WTC11 (cell line): ENCODE measurements at regions not wholly inside any gene's neighbourhood (a gene's known extent, or its start where the extent isn't known, plus 50 kb on each side); places are given as distances from the start of the nearest gene placed in this dataset.

Experiments used
- ATAC-seq: fragments of 200-7000 bp; cut with Tn5 transposase; 2 replicates; pipeline ENCODE4 v1.10.0; 2021; ENCODE audit warnings: mild to moderate bottlenecking, moderate library complexity
- CTCF ChIA-PET: fragments of 300-600 bp; sonication (Branson Sonifier 250); formaldehyde crosslinking; loops from one replicate; lab custom pipeline; 2021; ENCODE audit warnings: antibody characterized with exemption; lab: Charles Lee
- POLR2A ChIA-PET: fragments of 350-600 bp; sonication (Branson Sonifier 250); formaldehyde crosslinking; loops from one replicate; lab custom pipeline; 2021; ENCODE audit warnings: antibody characterized with exemption; lab: Charles Lee
- DNase-seq: peaks from one replicate; pipeline ENCODE4 v3.0.0; 2021; ENCODE audit warnings: low spot score
- H3K27ac Mint-ChIP-seq: 2 replicates; pipeline ENCODE4 v1.8.0; 2021; ENCODE audit warnings: mixed read lengths
- H3K27me3 Mint-ChIP-seq: 2 replicates; pipeline ENCODE4 v1.8.0; 2021; ENCODE audit warnings: low read depth, mild to moderate bottlenecking, moderate library complexity, mixed read lengths
- H3K36me3 Mint-ChIP-seq: 2 replicates; pipeline ENCODE4 v1.8.0; 2021; ENCODE audit warnings: mixed read lengths
- H3K4me1 Mint-ChIP-seq: 2 replicates; pipeline ENCODE4 v1.8.0; 2022; ENCODE audit warnings: mixed read lengths
- H3K4me3 Mint-ChIP-seq: 2 replicates; pipeline ENCODE4 v1.8.0; 2021; ENCODE audit warnings: mild to moderate bottlenecking, moderate library complexity, mixed read lengths
- H3K9me3 Mint-ChIP-seq: 2 replicates; pipeline ENCODE4 v1.8.0; 2021; ENCODE audit warnings: mixed read lengths
- ELF4 ChIP-seq: sonication (generic); formaldehyde crosslinking; IDR thresholded peaks from 2 replicates; pipeline ENCODE4 v1.8.1; 2022; ENCODE audit warnings: low read depth, mild to moderate bottlenecking, moderate library complexity, missing genetic modification reagents
- EMX1 ChIP-seq: fragments of 250-450 bp; sonication (Bioruptor Pico); IDR thresholded peaks from 2 replicates; pipeline ENCODE4 v1.8.0; 2021; ENCODE audit warnings: mild to moderate bottlenecking
- GRHL2 ChIP-seq: fragments of 250-450 bp; sonication (Bioruptor Pico); IDR thresholded peaks from 2 replicates; pipeline ENCODE4 v1.8.0; 2022; ENCODE audit warnings: mild to moderate bottlenecking, moderate library complexity; ENCODE audit not compliant: insufficient replicate concordance, severe bottlenecking
- GTF2I ChIP-seq: fragments of 250-450 bp; sonication (Bioruptor Pico); conservative IDR thresholded peaks from 2 replicates; pipeline ENCODE4 v1.4.0; 2021; ENCODE audit warnings: mild to moderate bottlenecking
- HMGA2 ChIP-seq: fragments of 250-450 bp; sonication (Bioruptor Pico); IDR thresholded peaks from 2 replicates; pipeline ENCODE4 v1.4.0; 2021; ENCODE audit warnings: mild to moderate bottlenecking, moderate library complexity
- IRF2 ChIP-seq: sonication (generic); formaldehyde crosslinking; IDR thresholded peaks from 2 replicates; pipeline ENCODE4 v1.8.0; 2022; ENCODE audit warnings: low read depth, missing genetic modification reagents, borderline replicate concordance
- NR3C1 ChIP-seq: sonication (generic); formaldehyde crosslinking; conservative IDR thresholded peaks from 2 replicates; pipeline ENCODE4 v1.8.1; 2023; ENCODE audit warnings: low read depth, mild to moderate bottlenecking, missing genetic modification reagents
- RORB ChIP-seq: fragments of 250-450 bp; sonication (Bioruptor Pico); IDR thresholded peaks from 2 replicates; pipeline ENCODE4 v1.9.0; 2021; ENCODE audit warnings: mild to moderate bottlenecking
- SMAD3 ChIP-seq: sonication (generic); formaldehyde crosslinking; IDR thresholded peaks from 2 replicates; pipeline ENCODE4 v1.8.0; 2022; ENCODE audit warnings: missing genetic modification reagents, mild to moderate bottlenecking, borderline replicate concordance
- SOX15 ChIP-seq: fragments of 250-450 bp; sonication (Bioruptor Pico); IDR thresholded peaks from 2 replicates; pipeline ENCODE4 v1.9.0; 2021; ENCODE audit warnings: mild to moderate bottlenecking
- ZNF423 ChIP-seq: fragments of 250-450 bp; sonication (Bioruptor Pico); IDR thresholded peaks from 2 replicates; pipeline ENCODE4 v2.1.2; 2022; ENCODE audit warnings: mild to moderate bottlenecking, moderate library complexity
- TF ChIP-seq, protein P1 (sequence below): sonication (generic); formaldehyde crosslinking; IDR thresholded peaks from 2 replicates; pipeline ENCODE4 v1.8.1; 2023; ENCODE audit warnings: mild to moderate bottlenecking, missing genetic modification reagents
- TF ChIP-seq, protein P2 (sequence below): sonication (generic); formaldehyde crosslinking; IDR thresholded peaks from 2 replicates; pipeline ENCODE4 v1.8.1; 2022; ENCODE audit warnings: mild to moderate bottlenecking, missing genetic modification reagents, moderate library complexity, borderline replicate concordance
- TF ChIP-seq, protein P3 (sequence below): fragments of 250-450 bp; sonication (Bioruptor Pico); IDR thresholded peaks from 2 replicates; pipeline ENCODE4 v1.9.0; 2021; ENCODE audit warnings: moderate library complexity, mild to moderate bottlenecking, inconsistent platforms, borderline replicate concordance
- TF ChIP-seq, protein P4 (sequence below): sonication (generic); formaldehyde crosslinking; IDR thresholded peaks from 2 replicates; pipeline ENCODE4 v1.8.1; 2023; ENCODE audit warnings: mild to moderate bottlenecking, missing genetic modification reagents, borderline replicate concordance
- TF ChIP-seq, protein P5 (sequence below): sonication (generic); formaldehyde crosslinking; IDR thresholded peaks from 2 replicates; pipeline ENCODE4 v1.8.1; 2023; ENCODE audit warnings: mild to moderate bottlenecking, missing genetic modification reagents, moderate library complexity
- TF ChIP-seq, protein P6 (sequence below): sonication (generic); formaldehyde crosslinking; IDR thresholded peaks from 2 replicates; pipeline ENCODE4 v1.8.1; 2023; ENCODE audit warnings: mild to moderate bottlenecking, missing genetic modification reagents, moderate library complexity

DNA sequence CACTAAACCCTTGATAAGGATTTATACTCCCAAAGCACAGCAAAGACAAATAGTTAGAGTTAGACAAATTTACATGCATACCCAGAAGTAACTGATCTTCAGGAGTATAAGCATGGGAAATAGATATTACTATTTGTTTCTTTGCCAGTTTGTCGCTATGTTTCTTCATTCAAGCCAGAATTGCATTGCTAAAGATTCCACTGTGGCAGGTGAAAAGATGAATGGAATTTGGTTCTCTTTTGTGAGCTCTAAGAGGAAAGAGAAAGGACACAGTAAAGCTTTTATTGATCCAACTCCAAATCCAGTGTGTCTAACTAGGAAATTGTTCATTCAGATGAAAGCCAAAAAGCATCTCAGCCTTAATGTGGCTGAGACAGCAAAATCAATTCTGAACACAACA is 292.3 kb upstream of the SPRY2 start:
- Mint-ChIP-seq H3K9me3 (no peaks in the 10 kb centered on the region), H3K27ac (no peak overlapping the region), H3K36me3 (no peaks in the 10 kb centered on the region), H3K27me3 (no peaks in the 10 kb centered on the region), H3K4me3 (no peak overlapping the region), H3K4me1 (peaks cover 4% of the 10 kb centered on the region; the same call in 1 of the 2 replicates)
- ChIA-PET CTCF (no interaction called here), POLR2A (interaction anchor here (0.6 to 0.7 kb wide), 3 partner anchors 43 to 310 kb away, joined by 3 to 6 read pairs (median 4); no protein-coding TSS in a partner anchor)
- no peak for DNase-seq
- no peak for ATAC-seq
- TF ChIP-seq SMAD3 (CRISPR knock-in tag) (no peak), GRHL2 (CRISPR knock-in tag) (no peak), IRF2 (CRISPR knock-in tag) (no peak), ZNF423 (CRISPR knock-in tag) (no peak), ELF4 (CRISPR knock-in tag) (no peak), EMX1 (CRISPR knock-in tag) (no peak), SOX15 (no peak), RORB (CRISPR knock-in tag) (no peak), NR3C1 (CRISPR knock-in tag) (no peak), GTF2I (CRISPR knock-in tag) (no peak)
- TF ChIP-seq, protein P1, sequence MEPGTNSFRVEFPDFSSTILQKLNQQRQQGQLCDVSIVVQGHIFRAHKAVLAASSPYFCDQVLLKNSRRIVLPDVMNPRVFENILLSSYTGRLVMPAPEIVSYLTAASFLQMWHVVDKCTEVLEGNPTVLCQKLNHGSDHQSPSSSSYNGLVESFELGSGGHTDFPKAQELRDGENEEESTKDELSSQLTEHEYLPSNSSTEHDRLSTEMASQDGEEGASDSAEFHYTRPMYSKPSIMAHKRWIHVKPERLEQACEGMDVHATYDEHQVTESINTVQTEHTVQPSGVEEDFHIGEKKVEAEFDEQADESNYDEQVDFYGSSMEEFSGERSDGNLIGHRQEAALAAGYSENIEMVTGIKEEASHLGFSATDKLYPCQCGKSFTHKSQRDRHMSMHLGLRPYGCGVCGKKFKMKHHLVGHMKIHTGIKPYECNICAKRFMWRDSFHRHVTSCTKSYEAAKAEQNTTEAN (CRISPR knock-in tag) = no peak
- TF ChIP-seq, protein P2, sequence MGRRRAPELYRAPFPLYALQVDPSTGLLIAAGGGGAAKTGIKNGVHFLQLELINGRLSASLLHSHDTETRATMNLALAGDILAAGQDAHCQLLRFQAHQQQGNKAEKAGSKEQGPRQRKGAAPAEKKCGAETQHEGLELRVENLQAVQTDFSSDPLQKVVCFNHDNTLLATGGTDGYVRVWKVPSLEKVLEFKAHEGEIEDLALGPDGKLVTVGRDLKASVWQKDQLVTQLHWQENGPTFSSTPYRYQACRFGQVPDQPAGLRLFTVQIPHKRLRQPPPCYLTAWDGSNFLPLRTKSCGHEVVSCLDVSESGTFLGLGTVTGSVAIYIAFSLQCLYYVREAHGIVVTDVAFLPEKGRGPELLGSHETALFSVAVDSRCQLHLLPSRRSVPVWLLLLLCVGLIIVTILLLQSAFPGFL (CRISPR knock-in tag) = no peak
- TF ChIP-seq, protein P3, sequence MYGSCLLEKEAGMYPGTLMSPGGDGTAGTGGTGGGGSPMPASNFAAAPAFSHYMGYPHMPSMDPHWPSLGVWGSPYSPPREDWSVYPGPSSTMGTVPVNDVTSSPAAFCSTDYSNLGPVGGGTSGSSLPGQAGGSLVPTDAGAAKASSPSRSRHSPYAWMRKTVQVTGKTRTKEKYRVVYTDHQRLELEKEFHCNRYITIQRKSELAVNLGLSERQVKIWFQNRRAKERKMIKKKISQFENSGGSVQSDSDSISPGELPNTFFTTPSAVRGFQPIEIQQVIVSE (CRISPR knock-in tag) = no peak
- TF ChIP-seq, protein P4, sequence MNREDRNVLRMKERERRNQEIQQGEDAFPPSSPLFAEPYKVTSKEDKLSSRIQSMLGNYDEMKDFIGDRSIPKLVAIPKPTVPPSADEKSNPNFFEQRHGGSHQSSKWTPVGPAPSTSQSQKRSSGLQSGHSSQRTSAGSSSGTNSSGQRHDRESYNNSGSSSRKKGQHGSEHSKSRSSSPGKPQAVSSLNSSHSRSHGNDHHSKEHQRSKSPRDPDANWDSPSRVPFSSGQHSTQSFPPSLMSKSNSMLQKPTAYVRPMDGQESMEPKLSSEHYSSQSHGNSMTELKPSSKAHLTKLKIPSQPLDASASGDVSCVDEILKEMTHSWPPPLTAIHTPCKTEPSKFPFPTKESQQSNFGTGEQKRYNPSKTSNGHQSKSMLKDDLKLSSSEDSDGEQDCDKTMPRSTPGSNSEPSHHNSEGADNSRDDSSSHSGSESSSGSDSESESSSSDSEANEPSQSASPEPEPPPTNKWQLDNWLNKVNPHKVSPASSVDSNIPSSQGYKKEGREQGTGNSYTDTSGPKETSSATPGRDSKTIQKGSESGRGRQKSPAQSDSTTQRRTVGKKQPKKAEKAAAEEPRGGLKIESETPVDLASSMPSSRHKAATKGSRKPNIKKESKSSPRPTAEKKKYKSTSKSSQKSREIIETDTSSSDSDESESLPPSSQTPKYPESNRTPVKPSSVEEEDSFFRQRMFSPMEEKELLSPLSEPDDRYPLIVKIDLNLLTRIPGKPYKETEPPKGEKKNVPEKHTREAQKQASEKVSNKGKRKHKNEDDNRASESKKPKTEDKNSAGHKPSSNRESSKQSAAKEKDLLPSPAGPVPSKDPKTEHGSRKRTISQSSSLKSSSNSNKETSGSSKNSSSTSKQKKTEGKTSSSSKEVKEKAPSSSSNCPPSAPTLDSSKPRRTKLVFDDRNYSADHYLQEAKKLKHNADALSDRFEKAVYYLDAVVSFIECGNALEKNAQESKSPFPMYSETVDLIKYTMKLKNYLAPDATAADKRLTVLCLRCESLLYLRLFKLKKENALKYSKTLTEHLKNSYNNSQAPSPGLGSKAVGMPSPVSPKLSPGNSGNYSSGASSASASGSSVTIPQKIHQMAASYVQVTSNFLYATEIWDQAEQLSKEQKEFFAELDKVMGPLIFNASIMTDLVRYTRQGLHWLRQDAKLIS (CRISPR knock-in tag) = no peak

DNA sequence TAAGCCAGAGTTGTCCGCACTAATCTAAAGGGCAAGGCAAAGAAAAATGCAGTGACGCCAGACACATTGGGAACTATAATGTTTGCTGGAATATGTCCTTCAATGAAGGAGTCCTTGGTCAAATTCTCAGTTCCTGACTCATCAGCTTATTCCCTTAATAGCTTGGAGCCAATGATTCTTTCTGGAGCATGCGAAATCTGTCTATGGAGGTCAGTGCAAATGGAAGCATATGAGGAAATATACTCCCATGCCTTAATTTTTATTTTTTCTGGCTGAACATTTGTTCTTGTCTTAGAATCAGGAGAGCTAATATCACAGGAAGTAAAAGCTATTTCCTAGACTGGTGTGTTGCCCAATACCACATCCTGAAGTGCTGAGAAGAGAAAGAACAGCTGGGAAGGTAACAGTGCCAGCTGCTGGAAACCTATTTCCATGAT is 289.8 kb upstream of the SPRY2 start:
- no peaks in the 10 kb centered on the region for H3K27me3 Mint-ChIP-seq
- ChIA-PET CTCF (no interaction called here), POLR2A (no interaction called here)
- DNase-seq (no peak), ATAC-seq (no peak)
- H3K27ac Mint-ChIP-seq = no peak overlapping the region
- no peaks in the 10 kb centered on the region for H3K36me3 Mint-ChIP-seq
- no peak overlapping the region for H3K4me3 Mint-ChIP-seq
- H3K4me1 Mint-ChIP-seq = peaks cover 4% of the 10 kb centered on the region; the same call in 1 of the 2 replicates
- no peaks in the 10 kb centered on the region for H3K9me3 Mint-ChIP-seq
- TF ChIP-seq, protein P5, sequence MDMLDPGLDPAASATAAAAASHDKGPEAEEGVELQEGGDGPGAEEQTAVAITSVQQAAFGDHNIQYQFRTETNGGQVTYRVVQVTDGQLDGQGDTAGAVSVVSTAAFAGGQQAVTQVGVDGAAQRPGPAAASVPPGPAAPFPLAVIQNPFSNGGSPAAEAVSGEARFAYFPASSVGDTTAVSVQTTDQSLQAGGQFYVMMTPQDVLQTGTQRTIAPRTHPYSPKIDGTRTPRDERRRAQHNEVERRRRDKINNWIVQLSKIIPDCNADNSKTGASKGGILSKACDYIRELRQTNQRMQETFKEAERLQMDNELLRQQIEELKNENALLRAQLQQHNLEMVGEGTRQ (CRISPR knock-in tag) = no peak
- TF ChIP-seq HMGA2 (CRISPR knock-in tag) (no peak), SMAD3 (CRISPR knock-in tag) (no peak)
- TF ChIP-seq, protein P6, sequence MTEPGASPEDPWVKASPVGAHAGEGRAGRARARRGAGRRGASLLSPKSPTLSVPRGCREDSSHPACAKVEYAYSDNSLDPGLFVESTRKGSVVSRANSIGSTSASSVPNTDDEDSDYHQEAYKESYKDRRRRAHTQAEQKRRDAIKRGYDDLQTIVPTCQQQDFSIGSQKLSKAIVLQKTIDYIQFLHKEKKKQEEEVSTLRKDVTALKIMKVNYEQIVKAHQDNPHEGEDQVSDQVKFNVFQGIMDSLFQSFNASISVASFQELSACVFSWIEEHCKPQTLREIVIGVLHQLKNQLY (CRISPR knock-in tag) = no peak
